Ramos (cell line): ENCODE measurements at regions not wholly inside any gene's neighbourhood (a gene's known extent, or its start where the extent isn't known, plus 50 kb on each side); places are given as distances from the start of the nearest gene placed in this dataset.
"Not testable (repeated sequence)": the region's sequence is repeated elsewhere in the genome, so short reads cannot be mapped to it uniquely, and the experiment has no call there.

Source experiments
- in situ Hi-C: fragments of 300-500 bp; cut with MboI; formaldehyde crosslinking; loops from one replicate; pipeline ENCODE4 v1.14.3; 2022; ENCODE audit warnings: low sequenced_read_pairs; ENCODE audit not compliant: unreplicated experiment

GRCh38 chr2:125318740-125319139 is 1293.7 kb downstream of the CNTNAP5 start:
- in situ Hi-C loops, result no loop called here

- in situ Hi-C loops, result no loop called here
Measured at GRCh38 chr2:125324273-125324672, 1299.2 kb downstream of the CNTNAP5 start.

DNA sequence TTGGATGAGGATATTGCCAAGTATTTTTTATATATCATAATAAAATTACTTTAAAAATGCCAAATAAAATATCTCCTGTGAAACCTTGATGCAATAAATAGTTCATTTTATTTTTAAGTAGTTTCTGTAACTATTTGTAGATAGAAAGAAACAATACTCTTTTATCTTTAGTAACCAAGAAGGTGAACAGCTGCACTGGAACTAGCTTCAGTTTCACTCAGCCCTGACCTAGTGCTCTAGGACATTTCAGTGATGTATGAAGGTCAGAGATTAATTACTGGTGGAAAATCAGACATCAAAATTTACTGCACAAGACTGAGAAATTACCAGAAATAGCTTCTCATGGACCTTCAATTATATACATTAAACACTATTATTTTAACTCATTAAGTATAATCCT is 1305.0 kb downstream of the CNTNAP5 start:
- in situ Hi-C loops, result no loop called here

- in situ Hi-C loops, result no loop called here
Measured at GRCh38 chr2:125341353-125341752, 1314.6 kb upstream of the GYPC start.

DNA sequence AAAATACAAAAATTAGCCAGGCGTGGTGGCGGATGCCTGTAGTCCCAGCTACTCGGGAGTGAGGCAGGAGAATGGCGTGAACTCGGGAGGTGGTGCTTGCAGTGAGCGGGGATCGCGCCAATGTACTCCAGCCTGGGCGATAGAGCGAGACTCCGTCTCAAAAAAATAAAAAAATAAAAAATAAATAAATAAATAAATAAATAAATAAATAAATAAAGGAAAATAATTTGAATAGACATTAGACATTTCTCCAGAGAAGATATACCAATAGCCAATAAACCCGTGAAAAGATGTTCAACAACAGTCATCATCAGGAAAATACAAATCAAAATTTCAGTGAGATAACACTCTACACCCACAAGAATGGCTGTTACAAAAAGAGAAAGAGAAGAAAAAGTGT is 1302.4 kb upstream of the GYPC start:
- in situ Hi-C loops, result not testable (repeated sequence)

- in situ Hi-C loops, result no loop called here
Measured at GRCh38 chr2:125364192-125364983, 1291.6 kb upstream of the GYPC start.

GRCh38 chr2:125364984-125365265 is 1291.0 kb upstream of the GYPC start:
- in situ Hi-C loops, result no loop called here

DNA sequence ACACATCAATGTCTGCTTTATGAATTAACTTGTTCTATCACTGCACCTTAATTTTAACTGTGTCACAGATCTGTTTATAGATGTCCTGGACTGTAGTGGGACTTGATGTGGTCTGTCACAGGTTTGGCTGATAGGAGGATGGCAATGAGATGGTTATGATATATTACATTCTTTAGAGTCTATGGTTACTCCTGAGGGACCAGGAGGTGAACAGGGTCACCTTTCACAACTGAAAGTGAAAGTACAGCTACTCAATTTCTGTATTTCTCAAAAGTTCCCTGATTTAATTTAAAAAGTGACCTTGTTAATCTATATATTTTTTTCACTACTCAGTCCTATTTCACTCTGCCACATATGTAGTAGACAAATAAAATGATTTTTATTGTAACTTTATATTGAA is 1284.1 kb upstream of the GYPC start:
- in situ Hi-C loops, result no loop called here

- in situ Hi-C loops, result no loop called here
Measured at GRCh38 chr2:125373293-125373692, 1282.7 kb upstream of the GYPC start.

DNA sequence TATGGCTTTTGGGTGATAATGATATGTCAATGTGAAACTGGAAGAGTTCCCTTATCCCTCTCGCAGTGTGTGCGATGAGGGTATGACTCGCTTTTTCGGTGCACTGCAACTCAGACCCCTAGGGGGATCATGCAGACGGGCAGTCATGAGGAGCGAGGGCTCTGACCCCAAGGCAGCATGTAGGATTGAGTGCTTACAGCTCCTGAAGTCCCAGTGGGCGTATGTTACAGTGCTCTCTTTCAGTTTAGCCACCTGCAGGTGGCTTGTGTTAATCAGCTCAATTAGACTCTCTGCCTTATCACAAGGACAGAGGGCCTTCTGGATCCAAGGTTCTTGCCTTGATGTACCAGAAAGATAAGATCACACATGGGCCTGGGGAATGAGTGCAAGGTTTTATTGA is 1269.9 kb upstream of the GYPC start:
- in situ Hi-C loops, result no loop called here

DNA sequence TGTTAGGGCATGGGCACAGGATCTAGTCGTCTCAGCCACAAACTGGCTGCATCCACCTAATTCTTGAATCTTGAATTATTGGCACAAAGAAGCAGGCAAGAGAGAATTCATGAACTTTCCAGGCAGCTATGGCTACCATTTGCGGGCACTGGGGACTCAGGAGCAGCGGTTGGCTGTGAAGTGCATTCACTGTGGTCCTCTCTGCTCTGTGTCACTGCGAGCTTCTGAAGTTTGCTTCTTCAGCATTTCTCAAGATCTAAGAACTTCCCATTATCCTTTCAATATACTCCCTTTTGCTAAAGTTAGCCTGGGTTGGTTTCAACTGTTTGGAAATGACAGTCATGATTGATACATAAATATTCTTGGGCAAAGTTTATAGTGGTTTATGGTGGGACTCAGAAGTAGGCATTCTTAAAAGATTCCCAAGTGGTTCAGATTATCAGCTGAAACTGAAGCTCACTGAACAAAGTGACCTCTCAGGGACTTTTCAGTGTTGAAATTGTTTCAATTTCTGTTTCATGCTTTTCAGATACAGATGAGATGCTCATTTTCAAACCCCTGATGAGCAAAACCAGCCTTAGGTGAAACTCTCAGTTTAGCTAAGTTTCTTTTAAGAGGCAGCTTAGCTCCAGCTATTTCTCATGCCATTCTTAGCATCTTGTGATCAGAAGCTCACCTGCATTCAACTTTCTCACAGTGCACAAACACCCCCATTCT is 1258.3 kb upstream of the GYPC start:
- in situ Hi-C loops, result no loop called here

DNA sequence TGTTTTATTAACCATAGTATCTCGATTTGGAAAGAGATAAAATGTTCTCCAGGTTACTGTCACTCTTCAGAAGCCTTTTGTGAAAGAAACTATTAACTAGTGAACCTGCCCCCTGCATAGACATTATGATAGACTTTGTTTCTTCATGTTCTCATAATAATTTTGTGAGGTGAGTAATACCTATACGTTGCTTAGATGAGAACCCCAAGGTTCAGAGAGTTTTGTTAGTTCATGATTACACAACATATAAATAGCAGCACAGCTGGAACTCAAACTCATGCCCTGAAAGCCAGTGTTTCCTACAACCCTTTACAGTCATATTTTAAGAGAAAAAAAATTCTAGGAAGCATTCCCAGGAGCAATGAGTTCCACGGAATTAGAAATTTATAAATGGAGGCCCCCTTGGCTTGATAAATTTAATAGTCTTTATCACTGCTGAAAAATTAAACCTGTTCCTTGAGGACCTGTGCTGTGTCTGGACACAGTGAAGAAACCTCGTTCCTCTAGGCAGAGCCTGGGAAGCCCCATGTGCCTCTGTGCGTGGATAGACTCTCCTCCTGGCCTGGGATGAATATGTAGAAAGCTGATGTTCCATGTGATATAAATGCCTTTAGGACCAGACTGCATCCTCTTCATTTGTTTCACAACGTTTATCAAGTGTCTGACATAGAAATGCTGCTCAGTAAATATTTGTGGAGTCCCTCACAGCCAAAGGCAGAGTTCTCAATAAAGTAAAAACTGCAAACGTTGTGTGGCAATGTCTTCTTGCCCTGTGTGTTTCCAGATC is 1257.0 kb upstream of the GYPC start:
- in situ Hi-C loops, result no loop called here

DNA sequence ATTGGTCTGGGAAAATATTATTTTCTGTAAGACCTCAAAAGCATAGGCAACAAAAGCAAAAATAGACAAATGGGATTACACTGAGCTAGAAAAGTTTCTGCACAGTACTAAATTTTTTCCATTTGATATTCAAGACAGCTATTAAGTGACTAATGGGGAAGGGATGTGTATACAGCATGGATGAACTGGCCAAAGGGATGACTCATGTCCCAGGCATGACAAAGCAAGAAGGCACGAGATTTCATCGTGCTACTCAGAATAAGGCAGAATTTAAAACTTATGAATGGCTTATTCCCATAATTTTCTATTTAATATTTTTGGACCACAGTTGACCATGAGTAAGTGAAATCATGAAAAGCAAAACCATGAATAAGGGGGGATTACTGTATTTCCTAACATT is 1250.1 kb upstream of the GYPC start:
- in situ Hi-C loops, result no loop called here

DNA sequence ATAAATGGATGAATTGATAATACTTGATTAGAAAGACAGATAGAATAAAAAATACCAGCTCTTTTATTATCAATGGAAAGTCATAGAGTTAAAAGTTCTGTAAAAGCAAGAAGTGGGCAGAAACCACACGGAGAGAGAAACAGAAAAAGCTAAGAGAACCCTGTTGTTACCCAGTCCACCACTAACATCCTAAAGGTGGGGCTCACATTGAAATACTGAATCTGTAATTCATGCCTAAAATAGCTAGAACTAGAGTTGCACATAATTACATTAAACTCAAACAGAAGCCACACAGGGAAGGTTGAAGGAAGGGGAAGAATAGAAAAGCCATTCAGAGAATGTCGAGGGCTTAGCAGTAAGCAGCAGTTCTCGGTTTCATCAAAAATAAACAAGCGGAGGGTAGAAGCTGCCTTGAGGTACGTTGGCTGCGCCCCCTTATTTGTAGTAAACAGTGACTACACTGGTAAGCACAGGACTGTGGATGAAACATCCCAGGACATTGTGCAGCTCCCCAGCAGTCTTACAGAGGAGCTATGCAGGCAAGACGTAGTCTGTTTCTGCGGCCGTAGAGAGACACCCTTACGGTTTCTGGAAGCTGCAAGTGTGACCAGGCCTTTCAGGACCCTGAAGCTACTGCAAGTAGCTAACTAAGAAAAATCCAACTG is 1247.0 kb upstream of the GYPC start:
- in situ Hi-C loops, result no loop called here

DNA sequence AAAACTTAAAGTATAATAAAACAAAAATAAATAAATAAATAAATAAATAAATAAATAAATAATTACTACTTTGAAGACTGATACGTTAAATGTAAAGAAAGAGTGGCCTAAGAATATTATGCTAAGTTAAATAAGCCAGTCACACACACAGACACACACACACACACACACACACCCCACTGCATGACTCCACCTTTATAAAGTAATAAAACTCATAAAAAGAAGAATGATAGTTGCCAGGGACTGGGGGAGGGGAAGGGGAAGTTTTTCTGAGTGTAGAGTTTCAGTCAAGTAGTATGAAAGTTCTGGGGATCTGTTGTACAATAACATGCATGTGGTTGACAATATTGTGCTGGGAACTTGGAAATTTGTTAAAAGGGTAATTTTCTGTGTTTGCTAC is 1237.5 kb upstream of the GYPC start:
- in situ Hi-C loops, result no loop called here

DNA sequence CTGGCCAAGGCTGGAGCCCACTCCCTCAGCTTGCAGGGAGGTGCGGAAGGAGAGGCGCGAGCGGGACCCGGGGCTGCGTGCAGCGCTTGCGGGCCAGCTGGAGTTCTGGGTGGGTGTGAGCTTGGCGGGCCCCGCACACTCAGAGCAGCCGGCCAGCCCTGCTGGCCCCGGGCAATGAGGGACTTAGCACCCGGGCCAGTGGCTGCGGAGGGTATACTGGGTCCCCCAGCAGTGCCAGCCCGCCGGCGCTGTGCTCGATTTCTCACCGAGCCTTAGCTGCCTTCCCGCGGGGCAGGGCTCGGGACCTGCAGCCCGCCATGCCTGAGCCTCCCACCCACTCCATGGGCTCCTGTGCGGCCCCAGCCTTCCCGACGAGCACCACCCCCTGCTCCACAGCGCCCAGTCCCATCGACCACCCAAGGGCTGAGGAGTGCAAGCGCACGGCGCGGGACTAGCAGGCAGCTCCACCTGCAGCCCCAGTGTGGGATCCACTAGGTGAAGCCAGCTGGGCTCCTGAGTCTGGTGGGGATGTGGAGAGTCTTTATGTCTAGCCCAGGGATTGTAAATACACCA is 1233.7 kb upstream of the GYPC start:
- in situ Hi-C loops, result not testable (repeated sequence)

DNA sequence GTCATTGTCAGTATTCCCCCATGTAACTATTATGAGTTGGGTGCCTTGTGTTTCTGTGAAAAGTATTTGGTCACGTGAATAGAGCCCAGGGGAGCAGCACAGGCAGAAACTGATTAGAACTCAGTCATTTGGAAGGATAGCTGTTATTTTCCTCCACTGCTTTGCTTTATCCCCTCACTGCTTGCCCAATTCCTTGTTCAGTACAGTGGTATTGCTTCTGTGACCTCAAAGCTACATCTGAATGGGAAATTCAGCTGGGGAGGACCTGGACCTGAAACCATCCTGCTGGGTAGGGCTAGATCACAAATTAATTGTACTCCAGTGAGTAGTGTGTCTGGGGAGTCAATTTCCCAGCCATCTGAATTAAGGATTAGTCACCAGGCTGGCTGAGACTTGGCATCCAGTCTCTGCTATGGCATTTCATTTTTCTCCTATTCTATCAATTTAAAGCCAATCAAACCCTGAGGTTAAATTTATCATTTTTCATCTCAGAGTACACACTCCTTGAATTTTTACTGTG is 1231.6 kb upstream of the GYPC start:
- in situ Hi-C loops, result no loop called here

- in situ Hi-C loops, result no loop called here
Measured at GRCh38 chr2:125427721-125428315, 1228.1 kb upstream of the GYPC start.

DNA sequence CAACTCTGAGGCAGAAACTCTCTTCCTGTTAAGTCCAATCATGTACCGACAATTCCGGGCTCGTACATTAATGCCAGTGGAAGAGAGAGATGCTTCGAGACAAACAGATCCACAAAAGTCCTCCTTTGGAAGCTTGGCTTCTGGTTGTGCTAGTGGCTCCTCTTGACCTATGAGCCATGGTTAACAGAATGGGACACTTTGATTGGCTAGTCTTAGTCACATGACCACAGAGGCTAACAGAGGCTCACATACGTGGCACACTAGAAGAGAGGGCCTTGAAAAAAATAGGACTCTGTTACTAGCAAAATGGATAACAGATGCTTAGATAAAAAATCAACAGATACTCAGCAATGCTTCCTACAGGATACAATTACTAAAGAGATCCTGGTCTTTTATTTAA is 1211.9 kb upstream of the GYPC start:
- in situ Hi-C loops, result no loop called here

DNA sequence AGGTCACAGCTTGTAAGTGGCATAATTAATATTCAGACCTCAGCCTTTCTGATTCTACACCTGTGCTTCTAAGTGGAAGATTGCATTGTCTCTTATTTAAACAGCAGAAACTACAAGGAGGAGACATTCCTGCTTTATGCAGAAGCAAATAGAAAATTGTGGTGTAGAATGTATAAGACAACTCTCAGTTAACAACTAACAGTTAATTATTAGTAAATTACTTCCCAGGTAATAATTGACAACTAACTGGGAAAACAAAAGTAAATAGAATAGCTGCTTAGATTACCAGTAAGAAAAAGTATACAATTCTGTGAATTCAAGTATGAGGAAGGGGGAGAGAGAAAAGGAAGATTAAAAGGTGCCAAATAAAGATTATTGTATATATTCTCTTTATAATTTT is 1210.5 kb upstream of the GYPC start:
- in situ Hi-C loops, result no loop called here
